OCI-LY3 (cell line): ENCODE measurements at regions not wholly inside any gene's neighbourhood (a gene's known extent, or its start where the extent isn't known, plus 50 kb on each side); places are given as distances from the start of the nearest gene placed in this dataset.

ENCODE experiments used
- CTCF ChIP-seq: fragments of 200-600, 300-600 bp; sonication (generic); IDR thresholded peaks from 2 replicates; pipeline ENCODE4 v1.5.1; 2014; ENCODE audit warnings: antibody characterized with exemption, low read length, low read depth
- EZH2phosphoT487 ChIP-seq: fragments of 200-600 bp; shearing (Covaris generic); IDR thresholded peaks from 2 replicates; pipeline ENCODE4 v1.6.1; 2018; ENCODE audit warnings: antibody characterized with exemption, mixed run types, low read depth

- TF ChIP-seq CTCF = no peak
- TF ChIP-seq EZH2phosphoT487 = no peak
Measured at GRCh38 chr16:76683051-76683450, 405.9 kb downstream of the CNTNAP4 start.
